ENCODE measurements at regions not wholly inside any gene's neighbourhood (a gene's known extent, or its start where the extent isn't known, plus 50 kb on each side); places are given as distances from the start of the nearest gene placed in this dataset.

DNA sequence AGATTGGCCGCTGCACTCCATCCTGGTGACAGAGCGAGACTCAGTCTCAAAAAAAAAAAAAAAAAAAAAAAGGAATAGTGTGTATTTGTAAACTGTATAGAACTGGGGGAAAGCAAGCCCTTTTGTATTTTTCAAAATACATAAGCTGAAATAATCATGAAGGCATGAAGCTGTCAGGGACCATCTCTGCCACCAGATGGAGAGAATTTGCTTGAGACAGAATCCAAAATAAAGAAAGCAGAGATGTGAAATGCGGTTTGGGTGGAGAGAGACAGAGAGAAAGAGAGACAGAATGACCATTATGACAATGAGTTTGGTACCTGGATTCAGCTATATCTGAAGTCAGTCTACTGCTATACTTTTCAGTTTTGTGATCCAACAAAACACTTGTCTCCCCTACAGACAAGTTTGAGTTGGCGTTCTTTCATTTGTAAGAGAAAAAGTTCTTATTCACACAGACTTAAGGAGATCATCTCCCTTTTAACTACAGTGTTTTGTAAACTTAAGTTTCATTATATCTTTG is 155.7 kb upstream of the LRIG3 start:
- no peaks in the 10 kb centered on the region for H3K9me3 ChIP-seq (replicated peaks)
- no peak overlapping the region for H3K4me3 ChIP-seq
- H3K27ac ChIP-seq (replicated peaks), result no peak overlapping the region
- no peaks in the 10 kb centered on the region for H3K36me3 ChIP-seq
- peaks cover 6% of the 10 kb centered on the region for H3K27me3 ChIP-seq (ENCODE audit: low read depth)
- TF ChIP-seq, protein P1, sequence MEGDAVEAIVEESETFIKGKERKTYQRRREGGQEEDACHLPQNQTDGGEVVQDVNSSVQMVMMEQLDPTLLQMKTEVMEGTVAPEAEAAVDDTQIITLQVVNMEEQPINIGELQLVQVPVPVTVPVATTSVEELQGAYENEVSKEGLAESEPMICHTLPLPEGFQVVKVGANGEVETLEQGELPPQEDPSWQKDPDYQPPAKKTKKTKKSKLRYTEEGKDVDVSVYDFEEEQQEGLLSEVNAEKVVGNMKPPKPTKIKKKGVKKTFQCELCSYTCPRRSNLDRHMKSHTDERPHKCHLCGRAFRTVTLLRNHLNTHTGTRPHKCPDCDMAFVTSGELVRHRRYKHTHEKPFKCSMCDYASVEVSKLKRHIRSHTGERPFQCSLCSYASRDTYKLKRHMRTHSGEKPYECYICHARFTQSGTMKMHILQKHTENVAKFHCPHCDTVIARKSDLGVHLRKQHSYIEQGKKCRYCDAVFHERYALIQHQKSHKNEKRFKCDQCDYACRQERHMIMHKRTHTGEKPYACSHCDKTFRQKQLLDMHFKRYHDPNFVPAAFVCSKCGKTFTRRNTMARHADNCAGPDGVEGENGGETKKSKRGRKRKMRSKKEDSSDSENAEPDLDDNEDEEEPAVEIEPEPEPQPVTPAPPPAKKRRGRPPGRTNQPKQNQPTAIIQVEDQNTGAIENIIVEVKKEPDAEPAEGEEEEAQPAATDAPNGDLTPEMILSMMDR (IDR thresholded peaks at IDR 0.05; ENCODE audit: borderline replicate concordance), result no peak
- no peaks in the 10 kb centered on the region for H3K4me1 ChIP-seq
- intact Hi-C loops (cut with micrococcal nuclease), result no loop called here
- DNase-seq, result no peak

DNA sequence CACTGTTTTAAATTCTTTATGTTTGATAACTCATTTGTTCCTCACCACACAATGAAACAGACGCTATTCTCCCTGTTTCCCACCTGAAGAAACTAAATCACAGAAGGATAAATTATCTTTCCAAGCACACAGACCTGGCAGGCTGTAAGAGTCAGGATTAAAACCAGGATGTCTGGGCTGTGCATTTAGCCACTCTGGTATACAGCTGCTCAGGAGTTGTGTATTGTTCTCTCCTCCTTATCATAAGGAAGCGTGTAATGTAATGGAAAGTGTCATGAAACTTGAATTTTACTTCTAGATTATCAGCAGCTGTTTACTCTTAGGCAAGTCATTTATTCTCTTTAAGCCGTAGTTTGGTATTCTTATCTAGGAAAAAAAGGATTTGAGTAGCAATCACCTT is 154.8 kb upstream of the LRIG3 start:
- H3K27ac ChIP-seq (replicated peaks), result no peak overlapping the region
- TF ChIP-seq, protein P1 (IDR thresholded peaks at IDR 0.05; ENCODE audit: borderline replicate concordance), result no peak
- DNase-seq, result no peak
- peaks cover 6% of the 10 kb centered on the region for H3K27me3 ChIP-seq (ENCODE audit: low read depth)
- no peaks in the 10 kb centered on the region for H3K4me1 ChIP-seq
- no peaks in the 10 kb centered on the region for H3K9me3 ChIP-seq (replicated peaks)
- no peaks in the 10 kb centered on the region for H3K36me3 ChIP-seq
- no peak overlapping the region for H3K4me3 ChIP-seq
- intact Hi-C loops (cut with micrococcal nuclease), result no loop called here

DNA sequence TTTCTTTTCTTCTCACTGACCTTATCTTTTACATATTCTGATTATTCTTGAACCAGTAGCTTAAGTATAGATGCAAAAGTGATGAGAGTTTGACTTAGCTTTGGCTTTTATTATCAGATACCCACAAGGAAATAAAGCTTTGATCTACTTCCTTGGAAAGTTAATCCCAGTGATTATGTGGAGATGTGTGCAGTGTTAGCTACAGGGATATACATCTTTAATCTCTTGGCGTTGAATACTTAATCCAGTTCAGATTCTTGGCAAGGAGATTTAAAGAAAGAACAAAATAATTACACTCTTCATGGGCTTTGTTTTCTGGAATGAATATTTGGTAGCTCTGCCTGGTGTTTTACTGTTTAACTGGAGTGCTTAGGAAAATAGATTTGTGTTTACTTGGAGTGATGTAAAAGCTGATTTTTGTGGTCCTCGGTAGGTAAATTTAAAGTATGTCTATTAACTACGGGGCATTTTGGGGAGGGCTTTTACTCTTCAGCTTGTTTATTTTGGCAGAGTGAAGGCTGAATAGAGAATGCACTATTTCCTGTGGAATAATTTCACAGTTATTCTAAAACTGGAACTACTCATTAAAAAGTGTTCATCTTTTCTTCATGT is 150.1 kb upstream of the LRIG3 start:
- peaks cover 5% of the 10 kb centered on the region for H3K27me3 ChIP-seq (ENCODE audit: low read depth)
- H3K4me1 ChIP-seq, result no peaks in the 10 kb centered on the region
- DNase-seq, result no peak
- no peaks in the 10 kb centered on the region for H3K36me3 ChIP-seq
- intact Hi-C loops (cut with micrococcal nuclease), result no loop called here
- TF ChIP-seq, protein P1 (IDR thresholded peaks at IDR 0.05; ENCODE audit: borderline replicate concordance), result no peak
- H3K9me3 ChIP-seq (replicated peaks), result no peaks in the 10 kb centered on the region
- no peak overlapping the region for H3K27ac ChIP-seq (replicated peaks)
- H3K4me3 ChIP-seq, result no peak overlapping the region

DNA sequence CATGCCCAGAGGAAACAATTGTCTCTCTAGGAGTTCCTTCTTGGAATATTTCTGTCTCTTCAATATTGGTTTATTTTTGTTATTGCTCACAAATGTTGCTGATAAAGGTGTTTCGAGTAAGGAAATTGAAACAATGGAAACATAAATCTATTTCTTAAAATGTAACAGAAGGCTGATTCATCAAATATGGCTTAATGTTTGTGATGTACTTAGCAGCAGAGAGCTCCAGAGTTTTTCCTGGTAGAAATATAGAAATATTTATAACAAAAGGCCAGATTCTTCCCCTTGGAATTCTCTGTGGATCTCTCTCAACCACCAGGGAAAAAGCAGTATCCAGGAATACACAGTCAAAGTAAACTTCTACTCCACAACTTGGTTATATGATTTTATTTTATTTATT is 149.2 kb upstream of the LRIG3 start:
- Histone ChIP-seq H3K27me3 (ENCODE audit: low read depth) (no peaks in the 10 kb centered on the region), H3K4me3 (no peak overlapping the region), H3K27ac (replicated peaks) (no peak overlapping the region), H3K9me3 (replicated peaks) (no peaks in the 10 kb centered on the region), H3K4me1 (no peaks in the 10 kb centered on the region), H3K36me3 (no peaks in the 10 kb centered on the region)
- TF ChIP-seq, protein P1 (IDR thresholded peaks at IDR 0.05; ENCODE audit: borderline replicate concordance), result no peak
- no peak for DNase-seq
- intact Hi-C loops (cut with micrococcal nuclease), result no loop called here

DNA sequence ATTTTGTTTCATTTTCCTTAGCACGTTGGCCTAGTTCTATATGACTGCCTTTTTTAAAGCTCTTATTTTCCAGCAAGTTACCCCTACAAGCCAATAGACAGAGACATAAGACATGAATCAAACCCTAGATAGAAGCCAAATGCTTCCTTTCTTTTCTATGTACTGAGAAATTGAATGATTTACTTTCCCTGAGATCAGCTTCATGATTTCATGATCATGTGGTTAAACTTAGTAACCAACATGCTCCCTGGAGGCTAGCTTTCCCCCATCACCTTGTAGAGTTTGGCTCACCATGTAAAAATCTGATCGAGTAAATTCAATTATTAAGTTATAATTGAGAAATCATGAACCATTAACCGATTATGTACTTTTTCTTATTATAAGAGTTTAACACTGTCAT is 148.1 kb upstream of the LRIG3 start:
- TF ChIP-seq, protein P1 (IDR thresholded peaks at IDR 0.05; ENCODE audit: borderline replicate concordance), result no peak

More for the DNA sequence above, 148.1 kb upstream of the LRIG3 start:
- intact Hi-C loops (cut with micrococcal nuclease), result no loop called here
- Histone ChIP-seq H3K4me3 (no peak overlapping the region), H3K27me3 (ENCODE audit: low read depth) (no peaks in the 10 kb centered on the region), H3K4me1 (no peaks in the 10 kb centered on the region), H3K27ac (replicated peaks) (no peak overlapping the region), H3K36me3 (no peaks in the 10 kb centered on the region), H3K9me3 (replicated peaks) (no peaks in the 10 kb centered on the region)
- DNase-seq, result no peak
